ENCODE measurements at regions not wholly inside any gene's neighbourhood (a gene's known extent, or its start where the extent isn't known, plus 50 kb on each side); places are given as distances from the start of the nearest gene placed in this dataset.
A peak's percentile ranks its signal among the peaks of the same experiment; 100 is the strongest.
"Not testable (repeated sequence)": the region's sequence is repeated elsewhere in the genome, so short reads cannot be mapped to it uniquely, and the experiment has no call there.

GRCh38 chr18:10604182-10604581 lies 78.4 kb downstream of the NAPG start:
- no peak for DNase-seq (ENCODE audit: low spot score)

GRCh38 chr18:10606881-10607280 lies 81.1 kb downstream of the NAPG start:
- not testable (repeated sequence) for ATAC-seq; DNase-seq (ENCODE audit: low spot score)

More at GRCh38 chr18:10604182-10604581, 78.4 kb downstream of the NAPG start:
- ATAC-seq: no peak

DNA sequence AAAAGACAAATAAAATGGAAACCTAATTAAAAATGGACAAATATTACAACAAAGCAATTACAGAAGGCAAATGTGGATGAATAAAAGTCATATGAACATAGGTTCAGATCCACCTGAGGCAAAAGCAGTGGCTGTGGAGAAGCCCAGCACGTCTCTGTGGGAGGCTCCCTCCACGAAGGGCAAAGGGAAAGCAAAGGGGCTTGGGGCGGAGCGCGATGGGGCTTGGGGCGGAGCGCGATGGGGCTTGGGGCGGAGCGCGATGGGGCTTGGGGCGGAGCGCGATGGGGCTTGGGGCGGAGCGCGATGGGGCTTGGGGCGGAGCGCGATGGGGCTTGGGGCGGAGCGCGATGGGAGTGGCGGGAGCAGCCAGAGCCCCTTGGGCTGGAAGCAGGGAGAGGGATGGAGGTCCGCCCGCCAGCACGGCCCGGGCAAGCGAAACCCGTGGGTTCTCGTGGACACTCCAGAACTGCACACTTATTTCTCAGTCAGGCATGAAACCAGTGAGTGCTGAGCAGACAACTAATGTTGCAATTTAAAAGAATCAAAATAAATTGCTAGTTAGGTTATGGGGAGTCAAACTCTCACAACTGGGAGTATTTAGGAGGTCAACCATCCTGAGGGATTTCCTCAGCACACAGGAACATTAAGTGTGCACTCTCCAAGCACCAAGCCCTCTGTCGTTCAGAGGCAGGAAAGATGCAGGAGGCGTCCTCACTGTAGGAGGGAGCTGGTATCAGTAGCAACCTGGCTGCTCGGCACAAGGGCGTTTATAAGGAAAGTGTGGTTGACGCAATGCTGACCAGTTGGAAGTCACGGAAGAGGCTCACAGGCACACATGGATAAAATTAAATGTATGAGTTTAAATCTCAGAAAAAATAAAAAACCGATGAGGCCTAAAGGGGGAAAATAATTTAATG lies 81.8 kb downstream of the NAPG start:
- DNase-seq (ENCODE audit: low spot score): not testable (repeated sequence)
- ATAC-seq: peak; percentile 52

DNA sequence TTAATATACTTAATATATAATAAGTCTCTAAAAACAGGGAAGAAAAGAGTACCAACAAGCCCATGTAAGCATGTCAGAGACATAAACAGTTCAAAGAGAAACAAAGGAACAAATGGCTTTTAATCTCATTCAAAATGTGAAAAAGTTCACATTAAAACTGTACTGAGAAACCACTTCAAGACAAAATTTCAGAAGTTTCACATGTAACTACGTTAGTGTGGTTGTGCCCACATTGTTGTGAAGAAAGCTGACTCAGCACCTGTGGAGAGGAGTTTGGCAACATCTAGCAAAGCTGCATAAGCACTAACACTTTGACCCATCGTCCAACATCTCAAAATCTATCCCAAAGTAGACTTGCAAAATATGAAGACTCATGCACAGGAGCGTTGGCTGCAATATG lies 82.6 kb downstream of the NAPG start:
- peak; percentile 75 for ATAC-seq
- DNase-seq (ENCODE audit: low spot score): not testable (repeated sequence)

- not testable (repeated sequence) for DNase-seq (ENCODE audit: low spot score); ATAC-seq
These were observed 83.2 kb downstream of the NAPG start for GRCh38 chr18:10609046-10609445.

- DNase-seq (ENCODE audit: low spot score): not testable (repeated sequence)
- peak; percentile 85 for ATAC-seq
These were observed 87.4 kb downstream of the NAPG start for GRCh38 chr18:10613226-10613625.

- not testable (repeated sequence) for DNase-seq (ENCODE audit: low spot score)
These were observed 90.9 kb downstream of the NAPG start for GRCh38 chr18:10616714-10617113.

DNA sequence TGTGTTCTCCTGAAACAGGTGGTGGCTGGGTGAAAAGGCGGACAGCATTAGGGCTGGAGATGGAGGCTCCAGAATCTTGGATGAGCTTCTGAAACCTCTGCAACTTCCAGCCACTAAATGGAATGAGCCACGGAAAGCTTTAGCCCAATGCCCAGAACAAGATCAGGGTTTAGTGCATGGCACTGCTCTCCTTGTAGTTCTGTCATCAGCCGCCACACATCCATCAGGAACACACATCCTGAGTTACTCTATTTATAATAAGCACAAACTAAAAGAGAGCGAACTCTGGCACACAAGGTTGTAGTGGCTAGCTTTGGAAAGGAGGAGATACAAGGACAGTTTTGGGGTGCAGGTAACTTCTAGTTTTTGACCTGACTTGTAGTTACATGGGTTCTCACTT lies 93.0 kb downstream of the NAPG start:
- not testable (repeated sequence) for ATAC-seq; DNase-seq (ENCODE audit: low spot score)

More at GRCh38 chr18:10616714-10617113, 90.9 kb downstream of the NAPG start:
- ATAC-seq: not testable (repeated sequence)

DNA sequence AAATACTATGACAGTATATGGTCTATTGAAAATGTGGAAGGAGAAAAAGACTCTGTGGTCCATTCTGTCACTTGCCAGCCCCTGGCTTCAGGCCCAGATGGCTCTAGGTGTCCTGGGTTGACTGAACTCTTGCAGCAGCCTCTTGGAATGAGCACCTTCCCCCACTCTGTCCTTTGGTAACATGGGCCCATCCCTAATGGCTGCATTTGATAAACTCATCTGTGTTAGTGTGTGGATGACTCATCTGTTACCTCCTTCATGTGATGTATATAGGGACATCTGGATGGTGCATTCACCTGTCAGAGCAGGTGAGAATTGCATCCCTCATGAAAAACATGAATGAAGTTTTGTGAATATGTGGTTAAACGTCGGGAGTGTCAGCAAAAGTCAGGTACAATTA lies 93.5 kb downstream of the NAPG start:
- not testable (repeated sequence) for DNase-seq (ENCODE audit: low spot score); ATAC-seq

DNA sequence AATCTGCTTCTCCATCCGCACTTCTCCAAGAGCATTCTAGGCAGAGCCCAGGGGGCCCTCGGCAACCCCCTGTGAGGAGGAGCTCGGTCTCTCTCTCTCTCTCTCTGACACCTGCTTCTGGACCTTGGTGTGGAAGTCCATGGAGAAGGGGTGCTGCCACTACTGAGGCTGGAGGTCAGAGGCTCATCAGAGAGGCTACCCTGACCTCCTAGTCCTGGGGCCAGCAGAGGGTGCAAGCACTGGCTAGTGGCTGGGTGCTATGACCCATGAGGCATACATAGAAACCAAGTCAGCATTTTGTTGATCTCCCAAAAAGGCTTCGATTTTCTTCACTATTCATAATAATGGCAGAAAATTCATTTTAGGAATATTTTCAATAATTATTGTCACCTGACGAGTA lies 94.0 kb downstream of the NAPG start:
- not testable (repeated sequence) for ATAC-seq; DNase-seq (ENCODE audit: low spot score)

Measured in left lobe of liver (tissue), 2 donors.